NT2/D1 (cell line): ENCODE measurements at regions not wholly inside any gene's neighbourhood (a gene's known extent, or its start where the extent isn't known, plus 50 kb on each side); places are given as distances from the start of the nearest gene placed in this dataset.

ENCODE experiments used
- DNase-seq: peaks from one replicate; pipeline ENCODE4 v3.0.0-alpha.2; 2011; ENCODE audit warnings: low read depth, low spot score
- H3K27me3 ChIP-seq: 2 replicates; pipeline ENCODE4 v1.6.0; 2011; ENCODE audit warnings: mild to moderate bottlenecking; ENCODE audit not compliant: insufficient read length, insufficient read depth
- H3K36me3 ChIP-seq: 2 replicates; pipeline ENCODE4 v1.6.1; 2011; ENCODE audit warnings: mild to moderate bottlenecking, low read length, mixed read lengths; ENCODE audit not compliant: insufficient read depth, insufficient read length
- H3K4me1 ChIP-seq: 2 replicates; pipeline ENCODE4 v1.5.1; 2011; ENCODE audit not compliant: insufficient read depth, insufficient read length
- H3K4me3 ChIP-seq: 2 replicates; pipeline ENCODE4 v1.5.1; 2011; ENCODE audit warnings: low read depth; ENCODE audit not compliant: insufficient read length
- H3K9ac ChIP-seq: 2 replicates; pipeline ENCODE4 v1.6.0; 2011; ENCODE audit warnings: low read depth; ENCODE audit not compliant: insufficient read length
- H3K9me3 ChIP-seq: 2 replicates; pipeline ENCODE4 v1.5.1; 2011; ENCODE audit warnings: mild to moderate bottlenecking, low read length; ENCODE audit not compliant: insufficient read depth
- SUZ12 ChIP-seq: IDR thresholded peaks from 2 replicates; pipeline ENCODE4 v1.6.1; 2011; ENCODE audit not compliant: insufficient read length, insufficient read depth; ENCODE audit errors: extremely low read depth
- YY1 ChIP-seq: IDR thresholded peaks from 2 replicates; pipeline ENCODE4 v1.6.1; 2011; ENCODE audit not compliant: insufficient read length, insufficient read depth
- ZNF274 ChIP-seq: IDR thresholded peaks from 2 replicates; pipeline ENCODE4 v1.6.1; 2011; ENCODE audit warnings: mild to moderate bottlenecking, low read depth, low read length

DNA sequence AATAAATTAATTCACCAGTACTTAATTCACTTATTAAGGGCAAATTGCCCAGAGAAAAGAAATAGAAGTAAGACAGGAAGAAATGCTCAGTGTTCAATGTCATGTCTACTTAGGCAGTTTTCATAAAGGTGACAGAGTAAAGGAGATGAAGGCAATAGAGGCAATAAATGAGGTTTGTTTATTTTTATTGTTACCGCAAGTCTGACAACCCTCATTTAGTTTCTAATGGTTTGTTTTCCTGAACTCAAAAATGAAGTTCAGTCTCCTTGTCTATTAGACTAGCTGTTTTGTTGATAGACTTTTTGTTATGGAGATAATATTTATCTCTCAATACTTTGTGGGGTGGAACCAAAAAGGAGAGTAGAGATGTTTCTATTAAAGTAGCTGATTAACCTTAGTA lies 258.3 kb downstream of the C3orf38 start:
- H3K27me3 ChIP-seq = no peaks in the 10 kb centered on the region
- no peaks in the 10 kb centered on the region for H3K4me1 ChIP-seq
- no peak for DNase-seq
- TF ChIP-seq ZNF274 (no peak), SUZ12 (no peak)
- no peaks in the 10 kb centered on the region for H3K9me3 ChIP-seq
- no peak overlapping the region for H3K9ac ChIP-seq
- no peaks in the 10 kb centered on the region for H3K36me3 ChIP-seq
- no peak overlapping the region for H3K4me3 ChIP-seq

- H3K9ac ChIP-seq = no peak overlapping the region
- H3K4me3 ChIP-seq = no peak overlapping the region
- no peaks in the 10 kb centered on the region for H3K36me3 ChIP-seq
- no peak for DNase-seq
- no peak for TF ChIP-seq SUZ12
- TF ChIP-seq ZNF274 = no peak
- no peak for TF ChIP-seq YY1
- H3K9me3 ChIP-seq = no peaks in the 10 kb centered on the region
- H3K27me3 ChIP-seq = no peaks in the 10 kb centered on the region
- H3K4me1 ChIP-seq = no peaks in the 10 kb centered on the region
Measured at GRCh38 chr3:88408935-88409334, 259.2 kb downstream of the C3orf38 start.

DNA sequence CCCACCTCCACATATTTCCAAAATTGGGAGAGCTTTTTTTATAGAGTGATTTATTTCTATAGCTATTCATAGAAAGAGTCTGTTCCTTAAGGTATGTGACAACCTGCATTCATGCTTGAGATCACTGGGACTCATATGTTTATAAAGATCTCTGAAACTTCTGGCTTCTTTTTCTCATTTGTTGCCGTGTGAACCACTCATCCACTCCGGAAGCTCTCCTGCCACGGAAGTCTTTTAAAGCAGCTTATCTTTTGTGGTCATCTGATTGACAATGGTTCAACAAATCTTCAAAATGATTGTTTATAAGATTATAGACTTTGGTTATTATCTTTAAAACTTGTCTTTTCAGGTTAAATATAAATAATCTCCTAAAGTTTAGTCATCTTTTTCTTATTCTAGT lies 260.5 kb downstream of the C3orf38 start:
- H3K27me3 ChIP-seq = no peaks in the 10 kb centered on the region
- no peak overlapping the region for H3K9ac ChIP-seq
- TF ChIP-seq YY1 = no peak
- no peak for TF ChIP-seq ZNF274
- no peaks in the 10 kb centered on the region for H3K9me3 ChIP-seq
- no peak for DNase-seq
- H3K4me1 ChIP-seq = no peaks in the 10 kb centered on the region
- no peak overlapping the region for H3K4me3 ChIP-seq
- no peaks in the 10 kb centered on the region for H3K36me3 ChIP-seq

GRCh38 chr3:88412346-88412745 lies 262.6 kb downstream of the C3orf38 start:
- DNase-seq = no peak
- TF ChIP-seq ZNF274 (no peak), YY1 (no peak), SUZ12 (no peak)
- H3K27me3 ChIP-seq = no peaks in the 10 kb centered on the region

DNA sequence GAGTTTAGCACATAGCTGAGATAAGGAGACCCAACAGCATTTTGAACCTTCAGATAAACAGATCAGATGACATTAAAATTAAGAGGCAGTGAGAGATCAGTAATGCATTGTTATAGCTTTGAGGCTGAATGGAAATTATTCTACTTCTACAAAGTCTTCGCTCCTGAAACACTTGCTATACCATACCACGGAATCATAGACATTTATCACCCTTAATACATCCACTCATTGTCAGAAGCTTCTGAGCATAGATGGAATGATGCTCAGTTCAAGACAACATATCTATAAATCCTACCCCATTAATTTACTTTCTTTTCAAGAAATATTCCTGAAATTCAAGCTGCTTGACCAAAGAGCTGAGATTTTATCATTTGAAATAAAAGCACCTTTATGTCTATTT lies 266.7 kb downstream of the C3orf38 start:
- Histone ChIP-seq H3K4me1 (no peaks in the 10 kb centered on the region), H3K4me3 (no peak overlapping the region), H3K9ac (no peak overlapping the region), H3K36me3 (no peaks in the 10 kb centered on the region), H3K9me3 (no peaks in the 10 kb centered on the region), H3K27me3 (no peaks in the 10 kb centered on the region)
- DNase-seq = no peak
- TF ChIP-seq YY1 (no peak), ZNF274 (no peak), SUZ12 (no peak)

More at GRCh38 chr3:88412346-88412745, 262.6 kb downstream of the C3orf38 start:
- Histone ChIP-seq H3K4me1 (no peaks in the 10 kb centered on the region), H3K9ac (no peak overlapping the region), H3K36me3 (no peaks in the 10 kb centered on the region), H3K9me3 (no peaks in the 10 kb centered on the region), H3K4me3 (no peak overlapping the region)

- Histone ChIP-seq H3K36me3 (no peaks in the 10 kb centered on the region), H3K9me3 (no peaks in the 10 kb centered on the region), H3K4me3 (no peak overlapping the region), H3K9ac (no peak overlapping the region), H3K4me1 (no peaks in the 10 kb centered on the region), H3K27me3 (no peaks in the 10 kb centered on the region)
- no peak for DNase-seq
- no peak for TF ChIP-seq ZNF274
- no peak for TF ChIP-seq SUZ12
- TF ChIP-seq YY1 = no peak
Measured at GRCh38 chr3:88418219-88418618, 268.5 kb downstream of the C3orf38 start.

GRCh38 chr3:88433568-88433967 lies 283.8 kb downstream of the C3orf38 start:
- Histone ChIP-seq H3K4me3 (no peak overlapping the region), H3K9ac (no peak overlapping the region), H3K27me3 (no peaks in the 10 kb centered on the region), H3K9me3 (0 out of 2 replicates have a peak, but pooled peaks cover under 1% of the 10 kb centered on the region), H3K36me3 (no peaks in the 10 kb centered on the region), H3K4me1 (no peaks in the 10 kb centered on the region)
- TF ChIP-seq ZNF274 (no peak), YY1 (no peak)
- no peak for DNase-seq

DNA sequence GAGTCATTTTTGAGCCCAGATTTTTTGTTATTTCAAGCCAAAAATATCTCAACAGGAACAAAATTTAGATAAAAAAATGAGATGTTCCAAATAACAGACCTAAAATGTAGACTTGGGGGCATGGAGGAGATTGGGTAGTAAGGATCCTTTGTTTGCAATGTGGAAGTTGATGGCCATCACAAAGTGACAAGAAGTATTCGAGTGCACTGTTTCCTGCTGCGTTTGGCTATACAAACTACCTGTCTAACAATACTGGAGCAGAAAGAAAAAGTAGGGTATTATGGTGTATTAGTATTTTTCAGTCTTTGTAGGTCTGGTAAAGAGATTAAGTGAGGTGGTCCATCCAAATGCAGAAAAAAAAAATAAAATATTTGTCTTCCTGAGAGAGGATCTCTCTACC lies 284.2 kb downstream of the C3orf38 start:
- no peak overlapping the region for H3K4me3 ChIP-seq
- H3K9me3 ChIP-seq = no peaks in the 10 kb centered on the region
- H3K27me3 ChIP-seq = no peaks in the 10 kb centered on the region
- no peak for DNase-seq
- no peaks in the 10 kb centered on the region for H3K4me1 ChIP-seq
- H3K36me3 ChIP-seq = no peaks in the 10 kb centered on the region
- TF ChIP-seq YY1 = no peak
- no peak for TF ChIP-seq SUZ12
- no peak for TF ChIP-seq ZNF274
- H3K9ac ChIP-seq = no peak overlapping the region
